ENCODE measurements at regions not wholly inside any gene's neighbourhood (a gene's known extent, or its start where the extent isn't known, plus 50 kb on each side); places are given as distances from the start of the nearest gene placed in this dataset.

GRCh38 chr7:41065663-41066062 is 637.2 kb downstream of the INHBA start:
- TF ChIP-seq CEBPB (IDR thresholded peaks at IDR 0.05) (no peak), EGR1 (IDR thresholded peaks at IDR 0.05) (no peak), REST (IDR thresholded peaks at IDR 0.05; ENCODE audit: low read depth) (no peak), TCF12 (IDR thresholded peaks at IDR 0.05; ENCODE audit: low read depth) (no peak), NFIC (IDR thresholded peaks at IDR 0.05) (no peak), YY1 (IDR thresholded peaks at IDR 0.05; ENCODE audit: low read depth) (no peak), RAD21 (IDR thresholded peaks at IDR 0.05; ENCODE audit: low read depth) (no peak), EP300 (IDR thresholded peaks at IDR 0.05; ENCODE audit: borderline replicate concordance) (no peak), TAF1 (IDR thresholded peaks at IDR 0.05; ENCODE audit: low read depth) (no peak), CREB1 (IDR thresholded peaks at IDR 0.05; ENCODE audit: low read depth) (no peak)

GRCh38 chr7:41063116-41063515 is 639.8 kb downstream of the INHBA start:
- no peak for TF ChIP-seq RAD21 (IDR thresholded peaks at IDR 0.05; ENCODE audit: low read depth)

GRCh38 chr7:41060796-41061195 is 642.1 kb downstream of the INHBA start:
- TF ChIP-seq TEAD4 (IDR thresholded peaks at IDR 0.05): no peak
- TF ChIP-seq CEBPB (IDR thresholded peaks at IDR 0.05): no peak
- TF ChIP-seq FOXM1 (IDR thresholded peaks at IDR 0.05; ENCODE audit: borderline replicate concordance, low read depth): no peak
- no peak for TF ChIP-seq EGR1 (IDR thresholded peaks at IDR 0.05)
- TF ChIP-seq MAX (IDR thresholded peaks at IDR 0.05): no peak
- no peak for TF ChIP-seq TCF12 (IDR thresholded peaks at IDR 0.05; ENCODE audit: low read depth)
- no peak for TF ChIP-seq REST (IDR thresholded peaks at IDR 0.05; ENCODE audit: low read depth)
- no peak for TF ChIP-seq ZBTB7A (IDR thresholded peaks at IDR 0.05; ENCODE audit: low read depth)
- no peak for TF ChIP-seq USF1 (IDR thresholded peaks at IDR 0.05)

GRCh38 chr7:41059796-41060195 is 643.1 kb downstream of the INHBA start:
- TF ChIP-seq TAF1 (IDR thresholded peaks at IDR 0.05; ENCODE audit: low read depth) (no peak), TCF12 (IDR thresholded peaks at IDR 0.05; ENCODE audit: low read depth) (no peak)

GRCh38 chr7:41058986-41059741 is 643.7 kb downstream of the INHBA start:
- TF ChIP-seq EP300 (IDR thresholded peaks at IDR 0.05; ENCODE audit: borderline replicate concordance) (no peak), CREB1 (IDR thresholded peaks at IDR 0.05; ENCODE audit: low read depth) (no peak), TAF1 (IDR thresholded peaks at IDR 0.05; ENCODE audit: low read depth) (no peak)

- no peak for TF ChIP-seq TEAD4 (IDR thresholded peaks at IDR 0.05)
- no peak for TF ChIP-seq USF1 (IDR thresholded peaks at IDR 0.05)
- TF ChIP-seq MAX (IDR thresholded peaks at IDR 0.05): no peak
- TF ChIP-seq EGR1 (IDR thresholded peaks at IDR 0.05): no peak
- TF ChIP-seq TAF1 (IDR thresholded peaks at IDR 0.05; ENCODE audit: low read depth): no peak
- TF ChIP-seq NFIC (IDR thresholded peaks at IDR 0.05): no peak
- no peak for TF ChIP-seq YY1 (IDR thresholded peaks at IDR 0.05; ENCODE audit: low read depth)
- no peak for TF ChIP-seq TCF12 (IDR thresholded peaks at IDR 0.05; ENCODE audit: low read depth)
- no peak for TF ChIP-seq REST (IDR thresholded peaks at IDR 0.05; ENCODE audit: low read depth)
- no peak for TF ChIP-seq RAD21 (IDR thresholded peaks at IDR 0.05; ENCODE audit: low read depth)
- no peak for TF ChIP-seq EP300 (IDR thresholded peaks at IDR 0.05; ENCODE audit: borderline replicate concordance)
- no peak for TF ChIP-seq CEBPB (IDR thresholded peaks at IDR 0.05)
- no peak for TF ChIP-seq ZBTB7A (IDR thresholded peaks at IDR 0.05; ENCODE audit: low read depth)
- TF ChIP-seq FOXM1 (IDR thresholded peaks at IDR 0.05; ENCODE audit: borderline replicate concordance, low read depth): no peak
- TF ChIP-seq CREB1 (IDR thresholded peaks at IDR 0.05; ENCODE audit: low read depth): no peak
Observed at GRCh38 chr7:41054960-41055661, 647.8 kb downstream of the INHBA start.

All from Ishikawa (cell line).